ENCODE measurements at regions not wholly inside any gene's neighbourhood (a gene's known extent, or its start where the extent isn't known, plus 50 kb on each side); places are given as distances from the start of the nearest gene placed in this dataset.
A peak's percentile ranks its signal among the peaks of the same experiment; 100 is the strongest.

GRCh38 chr3:189568961-189569360 is 62.2 kb upstream of the TP63 start:
- TF ChIP-seq CTCF (IDR thresholded peaks at IDR 0.05; ENCODE audit: control insufficient read depth, insufficient read depth, low read depth, low read length, missing control alignments) = no peak
- no peak overlapping the region for H3K4me3 ChIP-seq (ENCODE audit: control insufficient read depth, low read depth, low read length)
- DNase-seq (ENCODE audit: low read depth) = no peak

- no peak for TF ChIP-seq CTCF (IDR thresholded peaks at IDR 0.05; ENCODE audit: control insufficient read depth, insufficient read depth, low read depth, low read length, missing control alignments)
- no peak overlapping the region for H3K4me3 ChIP-seq (ENCODE audit: control insufficient read depth, low read depth, low read length)
- no peak for DNase-seq (ENCODE audit: low read depth)
Observed at GRCh38 chr3:189569473-189569872, 61.7 kb upstream of the TP63 start.

- no peak for DNase-seq (ENCODE audit: low read depth)
- H3K4me3 ChIP-seq (ENCODE audit: control insufficient read depth, low read depth, low read length) = no peak overlapping the region
- TF ChIP-seq CTCF (IDR thresholded peaks at IDR 0.05; ENCODE audit: control insufficient read depth, insufficient read depth, low read depth, low read length, missing control alignments) = no peak
Observed at GRCh38 chr3:189570916-189571315, 60.3 kb upstream of the TP63 start.

DNA sequence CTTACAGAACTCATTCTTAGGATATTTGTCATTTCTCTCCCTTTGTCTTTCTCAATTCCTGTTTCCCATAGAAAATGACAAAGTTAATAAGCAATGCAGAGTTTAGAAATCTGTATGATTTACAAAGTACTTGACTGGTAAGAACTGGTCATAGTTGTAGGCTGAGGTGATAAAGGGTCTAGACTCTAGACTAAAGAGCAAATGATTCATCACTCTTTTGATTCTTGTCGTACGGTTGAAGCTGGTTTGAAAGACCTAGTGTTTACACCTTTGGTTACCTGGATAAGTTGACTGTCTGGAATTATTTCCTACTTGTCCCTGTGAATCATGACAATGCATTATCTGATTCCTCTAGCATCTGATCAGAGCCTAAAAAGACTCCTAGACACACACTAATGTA is 58.9 kb upstream of the TP63 start:
- no peak for TF ChIP-seq CTCF (IDR thresholded peaks at IDR 0.05; ENCODE audit: control insufficient read depth, insufficient read depth, low read depth, low read length, missing control alignments)
- no peak overlapping the region for H3K4me3 ChIP-seq (ENCODE audit: control insufficient read depth, low read depth, low read length)
- DNase-seq (ENCODE audit: low read depth) = peak; percentile 25

DNA sequence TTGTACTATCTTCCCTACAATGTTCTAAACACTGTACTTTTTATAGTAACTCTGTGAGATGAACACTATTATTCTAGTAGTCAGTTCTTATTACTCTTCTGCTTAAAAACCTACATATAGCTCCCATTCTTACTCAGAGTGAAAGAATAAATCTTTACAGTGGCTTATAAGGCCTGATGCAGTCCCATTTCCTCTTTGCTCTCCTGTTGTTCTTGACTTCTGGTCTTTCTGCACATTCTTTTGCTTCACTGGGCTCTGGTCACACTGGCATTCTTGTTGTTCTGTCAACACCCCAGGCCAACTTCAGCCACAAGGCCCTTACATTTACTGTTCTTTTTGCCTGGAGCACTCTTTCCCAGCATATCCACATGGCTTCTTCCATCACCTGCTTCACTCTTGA is 58.2 kb upstream of the TP63 start:
- DNase-seq (ENCODE audit: low read depth) = no peak
- TF ChIP-seq CTCF (IDR thresholded peaks at IDR 0.05; ENCODE audit: control insufficient read depth, insufficient read depth, low read depth, low read length, missing control alignments) = no peak

DNA sequence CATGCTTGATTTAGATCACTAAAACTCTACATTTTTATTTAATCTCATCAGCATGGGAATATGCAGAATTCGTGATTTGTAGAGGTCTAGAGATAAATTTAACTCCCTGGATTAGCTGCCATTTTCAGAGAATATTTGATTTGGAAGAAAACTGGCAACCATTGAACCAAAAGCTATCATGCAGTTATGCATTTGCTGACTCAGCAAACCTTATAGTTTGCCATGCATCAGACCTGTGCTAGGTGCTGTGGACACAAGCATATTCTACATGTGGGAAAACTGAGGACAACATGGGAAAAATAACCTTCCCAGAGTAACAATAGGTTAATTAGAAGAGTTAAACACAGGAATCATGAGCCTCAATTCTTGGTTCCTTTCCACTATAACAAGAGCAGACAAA is 54.7 kb upstream of the TP63 start:
- no peak for DNase-seq (ENCODE audit: low read depth)
- TF ChIP-seq CTCF (IDR thresholded peaks at IDR 0.05; ENCODE audit: control insufficient read depth, insufficient read depth, low read depth, low read length, missing control alignments) = no peak
- no peak overlapping the region for H3K4me3 ChIP-seq (ENCODE audit: control insufficient read depth, low read depth, low read length)

More for the DNA sequence above, 58.2 kb upstream of the TP63 start:
- H3K4me3 ChIP-seq (ENCODE audit: control insufficient read depth, low read depth, low read length) = no peak overlapping the region
